Pancreas (tissue), 10 donors: ENCODE measurements at regions not wholly inside any gene's neighbourhood (a gene's known extent, or its start where the extent isn't known, plus 50 kb on each side); places are given as distances from the start of the nearest gene placed in this dataset.

Experiments used
- ATAC-seq, 4 donors: fragments of 200-7000 bp; cut with Tn5 transposase; one replicate each; pipeline versions ENCODE4 v1.8.0 to v1.9.1; 2020; ENCODE audit warnings: mild to moderate bottlenecking in 4 of 4, moderate library complexity in 4 of 4
- DNase-seq, 6 donors: peaks; one replicate each; pipeline ENCODE4 v3.0.0-alpha.2; 2020
- FAIRE-seq: peaks from 2 replicates; lab custom pipeline; 2012; peaks lifted over from hg19 to GRCh38; lab: Jason Lieb, UNC
- H3K27ac ChIP-seq, 4 donors: fragments of 200-600 bp; sonication (generic); 1 replicate in 3 of 4; 2 replicates in 1 of 4; pipeline versions ENCODE4 v1.5.0 to v1.8.0; 2020
- H3K27me3 ChIP-seq, 4 donors: fragments of 200-600 bp; one replicate each; pipeline ENCODE4 v1.8.0; 2021
- H3K36me3 ChIP-seq, 3 donors: fragments of 200-600 bp; sonication (generic) in 1 of 3; one replicate each; pipeline versions ENCODE4 v1.5.0 to v1.8.0; 2020 to 2021
- H3K4me1 ChIP-seq, 3 donors: fragments of 200-600 bp; one replicate each; pipeline ENCODE4 v1.8.0; 2021
- H3K4me3 ChIP-seq, 4 donors: fragments of 200-600 bp; sonication (generic) in 2 of 4; one replicate each; pipeline versions ENCODE4 v1.5.0 to v1.8.0; 2020 to 2021
- H3K9me3 ChIP-seq, 4 donors: fragments of 200-600 bp; one replicate each; pipeline ENCODE4 v1.8.0; 2021
- WGBS, 2 donors: extraction: QIAGEN DNeasy Blood & Tissue Kit; methylation state at CpG; one replicate each; pipeline ENCODE4 v1.1.7; 2013; 5-methylcytosine and 5-hydroxymethylcytosine counted together
- intact Hi-C, 3 donors: fragments of 100-400 bp; cut with DNase I; formaldehyde crosslinking; loops; one replicate each; pipeline versions ENCODE4 v1.11.1 to v1.14.2; 2022
- TF ChIP-seq, protein P1 (sequence below), 4 donors: fragments of 200-600 bp; sonication (generic) in 3 of 4; IDR thresholded peaks; one replicate each; pipeline versions ENCODE4 v1.5.0 to v1.8.0; 2021; ENCODE audit warnings: antibody characterized with exemption in 4 of 4
- donor health status: healthy with polysubstance abuse.
- donor health status: DM: no; HTN: no; CAD: no; lungs with moderate emphysema.
- donor health status: DM: no; HTN: no; CAD: no.
- donor health status: control.
- donor health status: control.
- donor health status: Bipolar disorder and iron deficiency.
- donor health status: DM: yes; HTN: yes; CAD: no.
- donor health status: DM: no; HTN: no; CAD: no.
- donor health status: DM: no; HTN: no; CAD: no.
- donor health status: DM: yes; HTN: yes; CAD: no.

DNA sequence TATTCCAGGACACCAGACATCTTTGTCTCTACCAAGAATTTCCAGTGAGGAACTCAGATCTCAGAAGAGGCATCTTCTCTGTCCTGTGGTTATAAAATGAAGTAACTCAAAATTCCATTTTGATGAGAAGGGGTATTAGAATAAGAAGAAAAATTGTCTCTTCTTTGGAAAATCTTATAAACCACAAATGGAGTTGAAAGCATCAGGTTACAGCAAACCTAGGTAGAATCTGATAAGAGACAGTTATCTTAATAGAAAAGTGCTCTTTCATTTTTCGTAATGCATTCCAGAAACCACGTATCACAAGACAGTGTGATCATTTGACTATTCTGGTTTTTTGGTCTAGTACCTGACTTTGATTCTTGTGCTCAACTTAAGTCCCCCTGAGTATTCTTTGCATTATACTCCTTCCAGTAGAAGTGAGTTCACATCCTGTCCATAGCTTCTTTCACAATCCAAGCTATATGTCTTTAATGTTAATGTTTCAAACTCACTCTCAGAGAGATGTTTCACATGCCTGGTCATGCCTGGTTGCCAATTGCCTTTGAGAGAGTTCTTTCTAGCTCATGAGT lies 120.9 kb upstream of the PRDX6 start:
- no peak for DNase-seq
- Histone ChIP-seq H3K4me1 (no peaks in the 10 kb centered on the region), H3K9me3 (no peaks in the 10 kb centered on the region), H3K27me3 (no peaks in the 10 kb centered on the region), H3K4me3 (no peak overlapping the region), H3K27ac (no peak overlapping the region), H3K36me3 (no peaks in the 10 kb centered on the region)
- 86 to 90% methylated on average over 2 of the region's 2 CpGs for WGBS, 2 donors
- FAIRE-seq: no peak
- ATAC-seq: no peak
- TF ChIP-seq, protein P1, sequence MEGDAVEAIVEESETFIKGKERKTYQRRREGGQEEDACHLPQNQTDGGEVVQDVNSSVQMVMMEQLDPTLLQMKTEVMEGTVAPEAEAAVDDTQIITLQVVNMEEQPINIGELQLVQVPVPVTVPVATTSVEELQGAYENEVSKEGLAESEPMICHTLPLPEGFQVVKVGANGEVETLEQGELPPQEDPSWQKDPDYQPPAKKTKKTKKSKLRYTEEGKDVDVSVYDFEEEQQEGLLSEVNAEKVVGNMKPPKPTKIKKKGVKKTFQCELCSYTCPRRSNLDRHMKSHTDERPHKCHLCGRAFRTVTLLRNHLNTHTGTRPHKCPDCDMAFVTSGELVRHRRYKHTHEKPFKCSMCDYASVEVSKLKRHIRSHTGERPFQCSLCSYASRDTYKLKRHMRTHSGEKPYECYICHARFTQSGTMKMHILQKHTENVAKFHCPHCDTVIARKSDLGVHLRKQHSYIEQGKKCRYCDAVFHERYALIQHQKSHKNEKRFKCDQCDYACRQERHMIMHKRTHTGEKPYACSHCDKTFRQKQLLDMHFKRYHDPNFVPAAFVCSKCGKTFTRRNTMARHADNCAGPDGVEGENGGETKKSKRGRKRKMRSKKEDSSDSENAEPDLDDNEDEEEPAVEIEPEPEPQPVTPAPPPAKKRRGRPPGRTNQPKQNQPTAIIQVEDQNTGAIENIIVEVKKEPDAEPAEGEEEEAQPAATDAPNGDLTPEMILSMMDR (IDR thresholded peaks at IDR 0.05): no peak
- intact Hi-C loops: no loop called here

DNA sequence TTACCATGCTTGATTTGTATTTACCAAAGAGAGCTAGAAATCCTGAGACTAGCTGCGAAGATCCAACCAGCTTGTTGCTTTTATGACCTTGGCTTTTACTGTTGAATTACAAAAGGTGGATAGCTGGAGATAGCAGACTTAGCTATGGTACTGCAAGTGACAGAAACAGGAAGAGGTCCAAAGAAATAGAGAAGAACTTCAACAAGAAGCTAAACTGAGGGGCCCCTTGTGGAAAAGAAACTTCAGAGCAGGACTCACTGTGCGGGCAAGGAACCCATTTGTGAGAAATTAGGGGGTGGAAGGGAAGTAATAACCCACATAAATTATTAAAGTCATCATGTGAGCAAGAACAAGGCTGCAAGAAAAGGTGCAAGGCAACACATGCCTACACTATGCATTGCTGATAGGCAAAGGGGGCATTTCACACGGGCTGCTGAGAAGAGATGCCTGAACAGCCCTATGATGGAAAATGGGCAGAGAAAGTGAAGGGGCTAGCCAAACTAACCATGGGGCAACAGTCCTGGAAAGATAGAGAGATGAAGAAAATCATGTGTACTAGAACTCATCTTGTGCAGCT lies 116.6 kb upstream of the PRDX6 start:
- DNase-seq: no peak
- H3K9me3 ChIP-seq: no peaks in the 10 kb centered on the region
- no peaks in the 10 kb centered on the region for H3K4me1 ChIP-seq
- 67 to 75% methylated on average over 3 of the region's 3 CpGs for WGBS, 2 donors
- TF ChIP-seq, protein P1 (IDR thresholded peaks at IDR 0.05): no peak
- H3K27ac ChIP-seq: no peak overlapping the region
- ATAC-seq: no peak
- H3K4me3 ChIP-seq: no peak overlapping the region
- intact Hi-C loops: no loop called here
- no peaks in the 10 kb centered on the region for H3K27me3 ChIP-seq
- FAIRE-seq: no peak
- no peaks in the 10 kb centered on the region for H3K36me3 ChIP-seq

DNA sequence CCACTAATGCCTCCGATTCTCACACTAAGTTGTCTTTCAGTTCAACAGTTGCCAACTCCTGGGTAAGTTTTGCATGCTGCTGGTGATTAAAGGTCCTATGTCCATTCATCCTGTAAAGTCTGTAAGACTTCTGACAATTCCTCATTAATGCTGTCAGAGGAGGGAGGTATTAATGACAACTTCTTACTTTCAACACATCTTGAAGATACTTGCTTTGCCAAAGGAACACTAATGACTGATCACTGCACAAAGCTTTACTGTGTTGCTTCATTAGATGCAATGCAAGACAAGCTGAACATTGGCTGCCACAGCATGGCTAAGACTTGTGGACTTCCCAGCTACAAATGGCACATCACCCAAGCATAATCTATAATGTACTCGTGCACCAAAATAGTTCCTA lies 114.6 kb upstream of the PRDX6 start:
- Histone ChIP-seq H3K27me3 (no peaks in the 10 kb centered on the region), H3K9me3 (no peaks in the 10 kb centered on the region), H3K4me3 (no peak overlapping the region), H3K27ac (no peak overlapping the region), H3K36me3 (no peaks in the 10 kb centered on the region), H3K4me1 (no peaks in the 10 kb centered on the region)
- no peak for FAIRE-seq
- no peak for ATAC-seq
- TF ChIP-seq, protein P1 (IDR thresholded peaks at IDR 0.05): no peak
- intact Hi-C loops: no loop called here
- no peak for DNase-seq
- WGBS, 2 donors: 91 to 100% methylated on average over 2 of the region's 2 CpGs

DNA sequence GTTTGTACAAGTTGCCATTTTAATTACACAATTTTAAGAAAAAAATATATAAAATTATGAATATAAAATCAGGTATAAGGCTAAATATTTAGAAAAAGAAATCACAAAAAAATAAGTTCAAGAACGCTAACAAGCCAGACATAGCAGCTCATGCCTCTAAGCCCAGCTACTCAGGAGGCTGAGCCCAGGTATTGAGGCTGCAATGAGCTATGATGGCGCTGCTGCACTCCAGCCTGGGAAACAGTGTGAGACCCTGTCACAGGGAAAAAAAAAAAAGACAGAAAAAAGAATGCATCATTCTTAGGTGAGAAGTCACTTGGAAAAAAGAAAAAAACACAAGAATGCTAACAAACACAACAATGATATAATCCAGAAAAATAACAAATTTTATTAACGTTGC lies 112.3 kb upstream of the PRDX6 start:
- Histone ChIP-seq H3K27me3 (no peaks in the 10 kb centered on the region), H3K4me3 (no peak overlapping the region), H3K36me3 (no peaks in the 10 kb centered on the region), H3K9me3 (no peaks in the 10 kb centered on the region), H3K27ac (no peak overlapping the region), H3K4me1 (no peaks in the 10 kb centered on the region)
- FAIRE-seq: no peak
- WGBS, 2 donors: 81 to 87% methylated on average over 3 of the region's 3 CpGs
- intact Hi-C loops: no loop called here
- TF ChIP-seq, protein P1 (IDR thresholded peaks at IDR 0.05): no peak
- no peak for ATAC-seq
- DNase-seq: no peak

DNA sequence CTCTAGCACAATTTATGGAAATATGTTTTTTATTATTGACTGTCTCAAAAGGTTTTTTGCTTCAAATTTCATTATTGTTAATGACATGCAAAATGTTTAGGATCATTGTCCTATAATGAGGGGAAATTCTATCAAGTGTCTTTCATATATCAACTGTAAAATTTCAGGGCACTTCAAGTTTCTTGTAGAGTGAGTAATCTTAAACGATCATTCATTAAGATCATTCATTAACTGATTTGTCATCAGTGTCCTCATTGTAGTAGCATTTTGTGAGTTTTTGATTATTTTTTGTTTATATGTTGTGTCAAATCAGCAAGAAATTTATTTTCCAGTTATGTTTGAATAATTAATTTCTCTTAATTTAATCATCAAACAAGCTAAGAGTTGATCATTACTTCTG lies 111.8 kb upstream of the PRDX6 start:
- ATAC-seq: no peak
- no peaks in the 10 kb centered on the region for H3K4me1 ChIP-seq
- WGBS, 2 donors: 64 to 67% methylated on average over 1 of the region's 1 CpG
- no peaks in the 10 kb centered on the region for H3K36me3 ChIP-seq
- H3K27me3 ChIP-seq: no peaks in the 10 kb centered on the region
- no peak overlapping the region for H3K4me3 ChIP-seq
- no peak for DNase-seq
- no peak overlapping the region for H3K27ac ChIP-seq
- TF ChIP-seq, protein P1 (IDR thresholded peaks at IDR 0.05): no peak
- intact Hi-C loops: no loop called here
- no peak for FAIRE-seq
- H3K9me3 ChIP-seq: no peaks in the 10 kb centered on the region
